OCI-M2 (cell line): ENCODE measurements at regions not wholly inside any gene's neighbourhood (a gene's known extent, or its start where the extent isn't known, plus 50 kb on each side); places are given as distances from the start of the nearest gene placed in this dataset.

Source experiments
- DNase-seq: peaks from one replicate; lab custom pipeline; 2025; ENCODE audit not compliant: unreplicated experiment; lab: John Stamatoyannopoulos, UW

DNA sequence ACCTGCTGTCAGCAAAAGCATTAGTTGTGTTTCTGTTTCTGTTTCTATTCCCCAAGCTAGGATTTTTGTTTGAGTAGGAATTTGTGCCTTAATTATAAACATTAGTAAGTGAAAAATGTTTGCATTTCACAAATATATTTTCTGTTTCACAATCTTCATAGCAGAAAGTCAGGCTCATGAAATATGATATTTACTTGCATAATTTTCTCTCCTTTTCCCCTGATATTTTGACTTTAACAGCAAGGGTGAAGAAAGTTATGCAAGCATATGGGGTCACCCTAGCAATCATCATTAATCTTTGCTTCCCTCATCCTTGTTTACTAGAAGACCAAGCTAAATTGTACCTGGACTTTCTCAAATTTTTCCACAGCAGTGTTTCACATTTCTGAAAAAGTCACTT lies 140.3 kb upstream of the SEMA6D start:
- no peak for DNase-seq

DNA sequence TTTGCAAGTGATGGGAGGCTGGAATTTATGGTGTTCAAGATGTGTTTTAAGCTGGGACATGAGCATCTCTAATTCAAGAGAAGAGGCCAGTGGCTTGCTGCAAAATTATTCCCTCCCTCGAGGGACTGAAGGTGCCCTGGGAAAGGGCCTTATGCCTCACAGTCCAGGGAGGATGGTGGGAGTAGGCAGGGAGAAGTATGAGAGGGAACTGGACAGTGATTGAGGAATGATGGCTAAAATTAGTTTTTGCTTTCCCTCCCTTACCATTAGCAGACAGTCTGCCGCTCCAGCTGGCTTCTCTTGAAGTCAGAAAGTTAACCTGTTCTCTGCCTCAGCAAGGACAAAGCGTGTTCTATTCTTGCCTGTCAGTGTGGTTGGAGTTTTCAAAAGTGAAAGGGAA lies 139.8 kb upstream of the SEMA6D start:
- no peak for DNase-seq

DNA sequence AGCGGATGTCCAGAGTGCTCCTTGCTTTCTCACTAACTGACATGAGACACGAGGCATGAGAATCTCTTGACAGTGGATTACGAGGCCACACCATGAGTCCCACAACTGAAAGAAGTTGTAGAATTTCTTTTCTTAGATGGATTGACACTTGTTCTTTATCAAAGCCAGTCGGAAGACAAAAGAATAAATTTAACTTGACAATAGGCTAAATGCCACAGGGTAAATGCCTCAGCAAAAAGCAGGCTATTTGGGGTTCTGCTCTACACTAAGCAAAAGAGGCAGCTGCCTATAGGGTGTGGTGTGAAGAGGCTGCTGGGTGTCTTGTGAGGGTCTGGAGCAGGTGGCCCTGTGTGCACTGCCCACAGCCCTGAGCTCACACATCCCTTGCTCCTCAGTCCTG lies 135.1 kb upstream of the SEMA6D start:
- no peak for DNase-seq

DNA sequence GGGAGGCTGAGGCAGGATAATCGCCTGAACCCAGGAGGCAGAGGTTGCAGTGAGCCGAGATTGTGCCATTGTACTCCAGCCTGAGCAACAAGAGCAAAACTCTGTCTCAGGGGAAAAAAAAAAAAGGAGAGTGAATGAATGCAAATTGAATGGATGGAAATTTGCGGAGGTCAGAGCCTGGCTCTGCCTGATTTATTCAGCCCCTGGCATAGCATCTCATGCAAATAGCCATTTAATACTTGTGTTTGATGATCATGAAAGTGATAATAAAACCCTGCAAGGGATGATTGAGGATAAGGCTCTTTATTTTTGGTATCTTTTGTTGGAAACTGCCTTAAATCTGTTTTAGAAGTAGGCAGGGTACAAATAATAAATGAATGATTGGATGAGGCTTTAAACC lies 133.0 kb upstream of the SEMA6D start:
- DNase-seq: no peak

DNA sequence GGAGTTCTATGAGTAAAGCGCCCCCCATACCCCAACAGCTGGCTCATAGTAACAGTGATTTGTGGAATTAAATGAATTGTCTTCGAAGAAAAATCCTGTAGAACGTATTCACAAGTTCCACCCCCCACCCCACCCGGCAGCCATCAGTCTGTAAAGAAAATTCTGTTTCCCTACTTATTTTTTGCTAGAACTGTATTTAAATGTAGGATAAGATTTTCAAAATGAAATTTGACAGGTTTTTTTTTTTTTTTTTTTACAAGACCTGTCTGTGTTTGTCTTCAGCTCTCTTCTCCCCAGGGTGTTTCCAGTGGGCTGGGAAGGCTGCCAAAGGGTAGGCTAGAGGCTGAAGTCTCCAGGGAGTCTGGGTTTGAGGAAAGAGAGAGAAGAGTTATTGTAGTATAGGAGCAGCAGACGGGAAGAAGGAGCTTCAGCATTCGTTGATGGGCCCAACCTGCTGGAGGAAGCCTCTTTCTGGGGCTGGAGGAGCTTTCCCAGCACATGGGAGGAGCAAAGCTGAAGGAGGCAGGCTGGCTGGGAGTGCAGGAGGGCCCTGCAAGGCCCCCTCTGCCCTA lies 130.6 kb upstream of the SEMA6D start:
- DNase-seq: no peak

DNA sequence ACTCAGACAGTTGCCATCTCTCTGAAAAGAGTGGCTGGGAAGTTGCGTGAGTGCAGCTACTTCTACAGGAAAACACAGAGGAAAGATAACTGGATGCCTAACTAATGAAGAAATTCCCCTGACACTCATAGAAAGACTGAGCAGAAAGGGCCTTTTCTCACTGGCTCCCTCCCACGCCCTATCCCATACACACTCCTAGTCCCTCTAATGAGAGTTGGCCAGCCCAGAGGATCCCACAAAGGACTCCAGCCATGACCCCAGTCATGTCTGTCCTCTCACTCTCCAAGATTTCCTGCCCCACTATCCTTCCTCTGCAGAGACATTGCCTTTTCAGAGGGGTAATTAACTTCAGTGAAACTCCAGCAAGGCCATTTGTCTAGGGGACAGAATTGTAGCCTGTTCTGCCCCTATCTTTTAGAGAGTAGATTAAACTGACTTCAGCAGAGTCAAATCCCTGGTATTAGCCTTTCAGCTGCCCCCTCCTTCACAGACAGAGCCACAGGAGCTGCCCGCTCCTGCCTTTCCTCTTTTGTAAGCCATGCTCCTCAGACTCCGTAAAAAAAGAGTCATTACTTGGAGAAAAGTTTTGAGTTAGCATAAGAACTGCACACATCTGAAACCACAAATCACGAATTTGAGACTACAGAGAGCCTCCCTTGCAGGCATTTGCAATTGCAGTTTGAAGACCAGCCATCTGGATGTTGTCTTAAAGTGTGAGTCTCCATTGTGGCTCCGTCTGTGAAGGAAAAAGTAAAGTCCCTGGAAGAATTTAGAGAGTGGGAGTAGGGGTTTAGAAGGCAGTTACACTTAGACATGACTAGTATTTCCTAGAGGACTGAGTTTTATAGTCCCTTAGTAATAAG lies 129.1 kb upstream of the SEMA6D start:
- DNase-seq: no peak

DNA sequence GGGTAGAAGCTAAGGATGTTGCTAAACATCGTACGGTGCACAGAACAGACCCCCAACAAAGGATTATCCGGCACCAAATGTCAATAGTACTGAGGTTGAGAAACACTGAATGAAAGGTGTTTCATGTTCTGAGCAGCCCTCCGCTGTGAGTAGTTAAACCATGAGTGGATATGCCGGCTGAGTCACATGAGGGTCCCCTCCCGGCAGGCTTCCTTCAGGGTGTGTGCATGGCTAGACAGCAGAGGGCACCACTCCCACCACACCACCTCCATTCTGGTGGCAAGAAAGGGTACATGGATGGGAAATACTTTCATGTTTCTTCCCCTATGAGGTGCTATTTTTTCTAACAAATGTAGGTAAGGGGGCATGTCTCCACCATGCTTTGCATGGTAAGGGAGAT lies 128.3 kb upstream of the SEMA6D start:
- DNase-seq: no peak

DNA sequence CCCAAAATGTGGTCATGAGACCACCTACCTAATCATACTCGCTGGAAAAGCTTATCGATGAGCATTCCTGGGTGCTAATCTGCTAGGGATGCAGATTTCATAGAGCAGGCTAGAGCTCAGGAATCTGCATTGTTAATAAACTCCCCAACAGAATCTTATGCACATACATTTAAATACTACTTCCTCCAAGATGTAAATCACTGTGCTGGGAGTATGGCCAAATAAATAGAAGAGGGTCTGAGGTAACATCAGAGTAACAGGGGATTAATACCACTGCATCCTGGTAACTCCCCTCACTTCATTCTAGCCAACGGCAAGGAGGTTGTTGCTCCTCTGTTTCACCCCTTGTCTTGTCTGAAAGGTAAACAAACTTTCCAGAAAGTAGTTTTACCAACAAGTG lies 118.3 kb upstream of the SEMA6D start:
- DNase-seq: no peak

DNA sequence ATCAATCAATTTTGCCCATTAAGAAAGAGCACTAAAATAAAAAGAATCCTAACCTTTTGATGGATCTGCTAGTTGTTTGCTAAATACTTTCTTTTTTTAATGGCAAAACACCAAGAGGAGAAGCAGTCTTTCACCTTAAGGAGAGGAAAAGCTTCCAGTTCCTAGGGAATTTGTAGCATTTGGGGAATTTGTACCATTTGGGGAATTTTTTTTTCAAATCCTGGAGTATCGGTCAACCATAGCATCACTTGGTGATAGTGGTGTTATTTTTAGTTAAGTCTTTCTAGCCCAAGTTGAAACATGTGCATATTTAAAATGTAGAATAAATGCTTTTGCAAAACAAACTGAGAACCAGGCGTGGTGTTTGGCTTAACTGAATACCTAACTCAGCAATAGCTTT lies 117.5 kb upstream of the SEMA6D start:
- no peak for DNase-seq

DNA sequence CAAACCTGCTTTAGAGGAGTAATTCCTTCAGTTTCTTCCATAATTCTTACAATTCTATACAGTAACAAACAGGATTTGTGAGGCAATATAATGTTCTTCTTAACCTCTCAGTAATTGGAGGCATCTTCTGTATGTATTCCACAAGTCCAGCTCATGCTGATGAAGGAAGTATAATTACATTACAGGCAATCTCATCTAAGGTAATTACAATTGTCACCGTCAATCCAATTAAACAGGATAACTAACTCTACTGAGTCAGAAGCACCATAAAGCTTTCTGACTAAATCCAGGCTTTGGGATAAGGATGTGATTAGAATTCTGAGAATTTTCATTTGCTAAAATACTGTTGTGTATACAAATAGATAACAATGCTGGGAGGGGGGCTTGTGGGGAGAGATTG lies 115.2 kb upstream of the SEMA6D start:
- no peak for DNase-seq

DNA sequence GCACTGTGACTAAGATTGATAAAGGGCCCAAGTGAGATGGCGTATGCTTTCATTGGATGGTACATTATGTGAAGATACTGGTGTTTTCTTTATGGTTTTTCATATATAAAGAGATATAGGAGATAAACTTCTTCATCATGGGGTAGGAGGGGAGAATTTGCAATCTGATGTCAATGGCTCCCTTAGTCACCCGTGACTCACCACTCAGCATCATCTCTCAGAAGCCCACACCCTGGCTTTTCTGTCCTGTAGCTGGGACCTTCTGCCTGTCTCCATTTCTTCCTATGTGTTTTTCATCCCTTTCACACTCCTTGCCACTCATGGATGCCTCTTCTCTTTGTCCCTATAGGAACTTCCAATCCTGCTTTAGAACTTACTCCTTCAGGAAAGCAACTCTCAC lies 114.3 kb upstream of the SEMA6D start:
- no peak for DNase-seq

DNA sequence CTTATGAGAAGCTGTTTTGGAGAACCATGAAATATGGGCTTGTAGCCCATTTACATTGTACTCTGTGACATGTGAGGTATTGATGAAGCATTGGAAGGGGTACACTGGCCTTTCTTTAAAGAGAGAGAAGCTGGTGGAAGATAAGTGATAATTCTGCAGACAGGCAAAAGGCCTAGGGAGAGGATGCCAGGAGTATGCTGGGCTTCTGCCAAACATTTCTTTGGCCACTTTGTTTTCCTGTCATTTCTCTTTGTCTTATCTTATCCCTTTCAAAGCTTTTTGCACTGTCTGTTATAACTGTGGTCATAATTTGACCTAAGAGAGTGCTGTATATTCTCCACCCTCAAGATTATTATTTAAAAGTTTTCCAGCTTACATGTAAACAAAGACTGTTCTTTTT lies 109.6 kb upstream of the SEMA6D start:
- no peak for DNase-seq

DNA sequence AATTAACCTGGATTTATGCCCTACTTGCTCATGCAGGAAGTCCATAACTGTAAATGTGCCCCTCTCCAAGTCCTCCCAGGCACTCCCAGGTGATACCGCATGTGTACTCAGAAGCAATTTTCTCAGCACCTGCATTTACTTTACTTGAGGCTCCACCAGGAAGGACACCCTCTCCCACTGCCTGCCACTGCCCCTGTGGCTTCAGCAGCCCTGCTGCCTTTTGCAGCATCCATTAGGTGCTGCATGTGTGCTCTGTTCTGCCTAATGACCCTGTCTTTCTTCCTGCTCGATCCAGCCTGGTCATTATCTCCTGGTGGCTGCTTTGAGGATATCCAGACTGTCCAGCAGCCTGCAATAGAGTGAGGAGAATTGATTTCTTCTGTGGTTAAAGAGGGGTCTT lies 107.6 kb upstream of the SEMA6D start:
- DNase-seq: no peak

DNA sequence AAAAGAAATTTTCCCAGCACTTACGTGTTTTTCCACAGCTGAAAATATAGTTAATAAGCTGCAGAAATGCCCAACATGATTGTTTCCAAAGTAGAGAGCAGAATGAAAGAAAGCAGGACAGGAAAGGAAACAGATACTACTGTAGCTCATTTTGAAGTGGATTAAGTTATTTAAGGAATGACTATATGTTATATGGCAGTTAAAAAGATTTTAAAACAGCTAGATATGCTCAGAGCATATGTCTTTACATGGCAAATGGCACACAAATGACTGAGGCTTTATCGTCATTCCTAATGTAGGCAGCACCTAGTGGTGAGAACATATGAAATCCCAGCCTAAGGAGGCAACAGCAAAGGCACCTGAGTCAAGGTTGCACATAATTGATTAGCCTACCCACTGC lies 106.6 kb upstream of the SEMA6D start:
- no peak for DNase-seq

DNA sequence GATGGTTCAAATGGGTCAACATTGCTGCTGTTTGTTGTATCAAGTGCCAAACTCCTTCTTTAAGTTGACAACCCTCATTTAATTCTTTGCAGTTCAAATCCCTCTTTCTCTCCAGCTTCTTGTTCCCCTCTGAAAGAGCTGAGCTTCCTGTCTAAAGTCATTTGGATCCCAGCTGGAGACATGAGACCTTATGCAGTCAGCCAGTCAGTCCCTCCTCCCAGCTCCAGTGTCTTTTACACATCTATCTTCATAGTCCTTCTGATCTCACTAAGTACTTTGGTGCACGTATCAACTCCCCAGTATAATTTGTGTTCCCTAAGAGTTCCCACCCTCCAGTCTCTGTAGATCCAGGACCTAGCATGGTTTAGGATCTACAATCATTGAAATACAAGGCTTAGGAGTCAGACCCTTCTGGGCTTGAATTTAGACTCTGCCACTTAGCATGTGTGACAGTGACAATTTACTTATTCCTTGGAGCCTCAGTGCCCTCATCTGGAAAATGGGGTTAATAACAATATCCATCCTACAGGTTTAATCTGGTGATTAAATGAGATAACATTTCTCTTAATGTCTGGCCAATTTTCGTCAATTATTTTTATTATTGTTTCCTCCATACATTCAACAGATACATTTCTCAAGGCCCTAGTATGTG lies 102.8 kb upstream of the SEMA6D start:
- no peak for DNase-seq

DNA sequence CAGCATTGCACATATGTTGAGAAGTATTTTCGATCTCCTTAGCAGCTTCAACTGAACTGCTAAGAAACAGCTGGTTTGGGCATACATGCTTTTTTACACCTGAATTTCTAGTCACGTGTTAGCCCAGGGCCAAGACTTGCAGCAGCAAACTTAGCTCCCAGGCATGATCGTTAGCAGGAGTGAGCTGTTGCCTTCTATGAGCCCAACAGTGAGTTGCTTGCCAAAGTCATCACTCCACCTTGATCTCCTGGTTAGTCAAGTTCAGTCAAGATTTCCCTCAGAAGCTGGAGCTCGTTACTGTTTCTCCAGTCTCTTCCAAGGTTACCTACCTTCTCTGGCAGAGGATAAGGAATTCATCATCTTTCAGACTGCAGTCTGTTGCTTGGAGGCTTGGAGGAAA lies 100.4 kb upstream of the SEMA6D start:
- DNase-seq: no peak

DNA sequence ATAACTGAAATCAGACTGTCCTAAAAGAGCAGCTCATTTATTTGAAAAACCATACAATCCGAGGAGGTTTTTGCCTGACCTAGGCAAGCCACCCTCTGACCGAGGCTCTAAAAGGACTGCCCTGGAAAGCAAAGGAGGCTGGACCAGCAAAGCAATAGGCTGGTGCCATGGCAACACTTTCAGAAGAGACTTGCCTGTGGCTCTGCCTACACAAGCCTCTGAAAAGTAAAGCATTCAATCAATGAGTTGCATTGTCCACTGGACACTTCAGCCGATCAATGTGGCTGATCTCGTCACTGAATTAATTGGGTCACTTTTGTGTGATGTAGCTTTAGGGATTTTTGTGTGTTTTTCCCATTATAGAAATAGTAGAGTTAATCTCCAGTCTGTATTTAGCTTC lies 99.1 kb upstream of the SEMA6D start:
- no peak for DNase-seq

DNA sequence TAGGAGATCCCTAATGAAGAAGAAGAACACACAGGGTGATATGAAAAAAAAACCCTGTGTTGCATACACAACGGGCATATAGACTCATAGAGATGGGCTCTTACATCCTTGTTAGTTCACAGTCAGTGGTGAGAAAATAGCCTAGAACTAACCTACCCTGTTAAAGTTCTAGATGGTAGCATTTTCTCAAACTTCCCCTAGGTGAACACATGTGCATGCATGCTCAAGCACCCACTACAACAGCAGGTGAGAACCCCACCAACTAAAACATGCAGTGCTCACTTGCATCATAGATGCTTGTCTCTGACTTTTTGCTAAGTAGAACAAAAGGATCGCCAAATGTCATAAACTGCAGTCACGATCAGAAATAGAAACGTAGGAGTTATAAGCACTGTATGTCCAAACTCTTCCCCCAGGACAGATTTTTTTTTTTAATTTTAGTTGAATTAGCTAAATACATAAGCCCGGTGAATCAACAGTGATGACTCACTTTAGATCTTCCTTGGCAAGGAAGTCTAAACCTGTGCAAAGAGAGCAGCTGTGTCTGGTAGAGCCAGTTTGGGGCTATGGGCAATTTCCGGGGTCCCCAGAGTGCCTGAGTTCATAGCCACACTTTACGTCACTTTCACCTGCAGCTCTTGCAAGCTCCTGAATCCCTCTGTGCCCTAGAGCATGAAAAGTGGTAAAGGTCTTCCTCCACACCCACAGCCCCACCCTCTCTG lies 96.2 kb upstream of the SEMA6D start:
- DNase-seq: no peak

DNA sequence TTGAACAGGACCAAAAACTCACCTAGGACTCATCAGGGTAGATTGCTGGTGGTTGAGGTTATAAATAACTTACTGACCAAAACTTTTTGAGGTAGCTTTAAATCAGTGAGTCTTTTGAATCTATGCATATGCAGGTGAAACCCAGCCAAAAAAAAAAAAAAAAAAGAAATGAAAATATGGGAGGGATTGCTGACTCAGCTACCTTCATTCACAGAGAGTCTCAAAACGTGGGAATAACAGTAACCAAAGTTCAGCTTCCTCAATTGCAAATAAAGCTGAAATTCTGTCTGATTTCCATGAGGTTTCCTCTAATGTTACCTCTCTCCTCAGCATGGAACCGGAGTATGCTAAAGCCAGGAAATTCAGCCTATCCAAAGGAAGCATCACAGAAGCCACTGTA lies 95.2 kb upstream of the SEMA6D start:
- DNase-seq: no peak

DNA sequence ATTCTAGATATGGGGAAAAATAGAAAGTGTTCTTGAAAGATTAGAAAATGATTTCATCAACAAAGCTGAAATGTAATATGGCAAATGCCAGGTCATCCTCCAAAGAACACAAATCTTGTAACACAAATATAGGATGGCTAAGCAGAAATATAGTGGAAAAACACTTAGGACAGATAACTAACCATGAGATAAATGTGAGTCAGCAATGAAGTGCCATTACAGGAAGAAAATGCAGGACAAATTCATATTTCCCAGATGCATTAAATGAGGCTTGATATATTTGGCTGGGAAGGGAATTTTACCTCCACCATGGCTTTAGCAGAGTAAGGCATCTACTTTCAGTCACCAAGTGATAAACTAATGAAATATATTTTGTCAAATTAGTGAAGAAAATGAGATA lies 92.8 kb upstream of the SEMA6D start:
- DNase-seq: no peak

DNA sequence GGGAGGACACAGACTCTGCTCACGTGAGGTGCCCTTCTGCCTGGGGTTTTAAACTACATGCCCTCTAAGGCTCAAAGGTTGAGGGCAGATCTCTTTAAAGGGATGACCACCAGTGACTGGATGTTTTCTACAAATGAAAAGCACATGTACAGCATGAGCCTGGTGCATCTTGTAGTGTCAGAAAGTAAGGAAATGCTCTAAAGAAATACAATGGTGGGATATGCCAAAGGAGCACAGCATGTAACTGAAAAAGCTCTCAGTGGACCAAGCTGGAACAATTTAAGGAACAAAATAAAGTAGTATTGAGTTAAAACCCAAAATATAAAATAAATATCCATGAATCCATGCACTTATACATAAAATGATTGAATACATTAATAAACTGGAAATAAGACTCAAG lies 78.3 kb upstream of the SEMA6D start:
- no peak for DNase-seq

DNA sequence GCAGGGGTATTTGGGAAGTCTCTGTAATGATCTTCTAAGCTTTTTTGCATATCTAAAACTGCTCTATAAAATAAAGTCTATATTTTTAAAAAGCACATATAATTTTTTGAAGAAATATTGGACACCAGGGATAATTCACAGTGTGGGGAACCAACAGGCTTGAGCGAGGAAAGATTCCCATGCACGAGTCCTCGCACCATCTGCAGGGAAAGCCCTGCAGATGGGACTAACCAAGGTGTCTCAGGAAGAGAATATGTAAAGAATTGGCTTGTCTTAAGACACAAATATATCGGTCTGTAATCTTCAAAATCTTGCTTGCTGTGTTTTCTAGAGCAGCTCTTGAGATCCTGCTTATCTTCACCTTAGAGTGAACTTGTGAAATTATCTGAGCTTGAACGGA lies 77.2 kb upstream of the SEMA6D start:
- DNase-seq: no peak
